HG03354 (cell line): ENCODE measurements at regions not wholly inside any gene's neighbourhood (a gene's known extent, or its start where the extent isn't known, plus 50 kb on each side); places are given as distances from the start of the nearest gene placed in this dataset.
"Not testable (repeated sequence)": the region's sequence is repeated elsewhere in the genome, so short reads cannot be mapped to it uniquely, and the experiment has no call there.

Experiments
- ATAC-seq: cut with Tn5 transposase; IDR thresholded peaks from one replicate; pipeline ENCODE4 v1.9.1; 2021; ENCODE audit warnings: mild to moderate bottlenecking; ENCODE audit not compliant: unreplicated experiment, poor library complexity, severe bottlenecking

DNA sequence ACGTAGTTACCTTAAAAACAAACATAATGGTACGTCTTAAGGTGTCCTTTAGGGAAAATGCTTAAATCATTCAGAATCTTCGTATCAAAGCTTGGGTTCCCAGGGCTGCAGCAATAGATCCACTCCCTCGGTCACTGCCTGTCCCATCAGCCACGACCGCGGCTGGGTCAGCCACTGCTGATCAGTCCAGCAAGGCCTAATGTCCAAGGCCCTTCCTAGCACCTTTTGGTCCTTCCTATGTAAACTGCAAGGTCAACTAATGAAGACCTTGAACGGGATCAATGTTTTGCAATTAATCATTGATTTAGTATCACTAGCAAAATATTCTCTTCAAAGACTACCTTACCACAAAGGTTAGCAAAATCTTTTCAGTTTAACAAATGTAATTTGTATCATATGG is 122.2 kb upstream of the IGF1R start:
- ATAC-seq: no peak

DNA sequence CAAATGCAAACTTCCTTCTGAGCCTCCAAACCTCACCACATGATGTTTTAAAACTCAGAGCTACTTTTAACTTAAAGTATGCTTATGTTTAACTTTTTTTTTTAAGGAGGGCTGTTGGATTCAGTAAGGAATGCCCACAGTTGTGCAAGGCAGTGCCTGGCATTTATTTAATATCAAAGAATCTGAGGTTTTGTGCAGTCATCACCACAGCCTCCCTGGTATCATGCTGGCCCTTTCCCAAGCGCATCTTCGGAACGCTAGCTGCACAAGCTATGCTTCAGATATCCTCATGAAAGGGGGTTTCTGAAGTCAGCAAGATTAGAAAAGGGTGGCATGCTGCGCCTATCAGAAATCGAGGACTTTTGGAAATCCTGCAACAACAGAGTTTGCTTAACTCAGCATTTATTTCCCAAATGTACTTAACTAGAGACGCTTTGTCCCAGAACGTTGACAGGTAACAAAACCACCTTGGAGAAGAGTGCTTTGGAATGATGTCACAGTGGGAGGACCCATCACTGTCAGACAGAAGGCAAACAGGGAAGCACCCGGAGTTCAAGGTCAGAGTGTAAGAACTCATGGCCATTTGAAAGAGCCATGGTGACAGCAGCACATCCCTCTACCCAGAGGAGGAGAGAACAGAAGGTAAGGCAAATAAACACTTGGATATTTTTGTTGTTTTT is 120.2 kb upstream of the IGF1R start:
- no peak for ATAC-seq

GRCh38 chr15:98529205-98530145 is 118.9 kb upstream of the IGF1R start:
- no peak for ATAC-seq

GRCh38 chr15:98530570-98530969 is 117.8 kb upstream of the IGF1R start:
- ATAC-seq: no peak

- no peak for ATAC-seq
Observed at GRCh38 chr15:98532063-98532462, 116.3 kb upstream of the IGF1R start.

DNA sequence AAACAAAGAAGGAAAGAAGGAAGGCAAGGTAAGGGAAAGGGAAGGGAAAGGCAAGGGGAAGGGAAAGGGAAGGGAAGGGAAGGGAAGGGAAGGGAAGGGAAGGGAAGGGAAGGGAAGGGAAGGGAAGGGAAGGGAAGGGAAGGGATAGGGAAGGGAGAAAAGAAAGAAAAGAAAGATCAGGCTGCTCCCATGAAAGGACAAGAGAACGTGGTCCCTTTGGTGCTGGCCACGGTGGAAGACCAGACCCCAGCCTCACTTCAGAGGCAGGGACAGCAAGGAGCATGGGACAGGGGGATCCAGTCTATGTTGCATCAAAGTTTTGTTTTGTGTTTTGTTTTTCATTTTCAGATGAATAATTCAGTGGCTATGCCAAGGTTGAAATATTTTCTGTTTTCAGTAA is 111.4 kb upstream of the IGF1R start:
- ATAC-seq: no peak

- ATAC-seq: no peak
Observed at GRCh38 chr15:98537516-98538060, 110.8 kb upstream of the IGF1R start.

GRCh38 chr15:98541519-98541918 is 106.8 kb upstream of the IGF1R start:
- ATAC-seq: no peak

DNA sequence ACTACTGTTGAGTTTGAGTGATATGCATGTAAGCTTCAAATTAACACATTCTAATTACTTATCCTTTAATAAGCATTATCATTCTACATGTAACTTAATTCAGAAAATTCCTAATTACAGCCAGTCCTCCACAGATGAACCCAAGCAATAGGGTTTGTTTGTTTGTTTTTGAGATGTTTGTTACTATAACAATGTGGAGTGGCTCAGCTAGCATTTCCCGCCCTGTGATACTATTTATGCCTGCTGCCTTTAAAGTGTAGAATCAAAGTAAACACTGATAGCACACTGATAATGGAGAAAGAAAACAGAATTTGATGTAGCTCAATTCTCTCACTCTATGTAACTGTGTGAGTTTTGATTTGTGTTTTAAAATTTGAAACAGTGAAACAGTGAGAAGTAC is 105.1 kb upstream of the IGF1R start:
- ATAC-seq: no peak

- ATAC-seq: no peak
Observed at GRCh38 chr15:98546329-98546728, 102.0 kb upstream of the IGF1R start.

- no peak for ATAC-seq
Observed at GRCh38 chr15:98547275-98547674, 101.1 kb upstream of the IGF1R start.

DNA sequence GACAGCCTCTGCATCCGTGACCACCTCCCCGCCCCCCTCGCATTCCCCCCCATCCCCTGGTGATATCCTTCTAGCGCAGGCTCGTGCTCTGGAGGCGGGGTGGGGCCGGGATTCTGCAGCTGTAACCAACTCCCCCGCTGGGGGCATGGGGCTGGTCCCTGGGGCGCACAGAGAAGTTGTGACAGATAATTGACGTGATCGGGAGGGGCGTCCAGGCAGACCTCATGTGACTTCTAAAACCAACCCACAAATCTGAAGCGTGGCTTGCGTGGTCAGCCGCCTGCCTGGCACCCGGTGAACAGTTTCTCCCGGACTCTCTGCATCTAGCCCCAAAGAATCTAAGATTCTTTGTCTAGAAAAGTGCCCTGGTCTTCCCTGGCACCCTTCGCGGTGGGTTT is 100.6 kb upstream of the IGF1R start:
- ATAC-seq: no peak

DNA sequence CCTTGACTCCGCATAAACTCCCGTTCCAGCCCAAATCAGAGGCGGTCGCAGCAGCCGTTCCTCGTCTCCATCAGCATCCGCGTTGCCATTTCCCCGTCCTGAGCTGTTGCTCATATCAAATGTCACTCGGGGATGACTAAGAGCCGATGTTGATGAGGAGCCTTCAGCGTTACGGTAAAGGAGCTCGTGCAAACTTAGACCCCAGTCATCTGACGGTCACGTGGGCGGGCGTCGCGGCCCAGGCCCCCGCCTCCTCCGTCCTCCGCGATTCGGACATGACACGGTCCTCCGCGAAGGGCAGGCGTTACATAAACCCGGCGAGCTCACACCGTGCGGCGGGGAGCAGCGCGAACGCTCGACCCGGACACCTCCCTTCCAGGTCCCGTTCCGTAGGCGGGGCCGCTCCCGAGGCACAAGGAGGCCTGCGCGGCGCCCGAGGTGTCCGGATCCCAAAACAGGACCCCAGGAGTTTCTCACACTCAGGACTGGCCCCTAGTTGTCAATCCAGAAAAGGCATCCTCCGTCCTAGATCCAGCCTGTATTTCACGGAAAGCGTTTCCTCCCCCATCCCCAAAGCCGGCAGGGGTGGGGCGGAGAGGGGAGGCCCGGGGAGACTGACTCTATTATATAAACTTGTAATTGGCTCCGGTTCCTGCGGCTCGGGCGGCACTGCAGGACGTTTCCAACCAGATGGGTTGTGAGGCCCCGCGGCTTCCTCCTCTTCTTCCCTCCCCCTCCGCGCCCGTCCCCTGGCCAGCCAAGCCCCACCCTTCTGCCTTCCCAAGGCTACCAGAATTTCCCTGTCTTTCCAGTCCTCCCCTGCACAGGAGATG is 100.0 kb upstream of the IGF1R start:
- no peak for ATAC-seq

- ATAC-seq: no peak
Observed at GRCh38 chr15:98549003-98549402, 99.3 kb upstream of the IGF1R start.

GRCh38 chr15:98549741-98550140 is 98.6 kb upstream of the IGF1R start:
- ATAC-seq: no peak

- not testable (repeated sequence) for ATAC-seq
Observed at GRCh38 chr15:98550363-98550762, 98.0 kb upstream of the IGF1R start.

DNA sequence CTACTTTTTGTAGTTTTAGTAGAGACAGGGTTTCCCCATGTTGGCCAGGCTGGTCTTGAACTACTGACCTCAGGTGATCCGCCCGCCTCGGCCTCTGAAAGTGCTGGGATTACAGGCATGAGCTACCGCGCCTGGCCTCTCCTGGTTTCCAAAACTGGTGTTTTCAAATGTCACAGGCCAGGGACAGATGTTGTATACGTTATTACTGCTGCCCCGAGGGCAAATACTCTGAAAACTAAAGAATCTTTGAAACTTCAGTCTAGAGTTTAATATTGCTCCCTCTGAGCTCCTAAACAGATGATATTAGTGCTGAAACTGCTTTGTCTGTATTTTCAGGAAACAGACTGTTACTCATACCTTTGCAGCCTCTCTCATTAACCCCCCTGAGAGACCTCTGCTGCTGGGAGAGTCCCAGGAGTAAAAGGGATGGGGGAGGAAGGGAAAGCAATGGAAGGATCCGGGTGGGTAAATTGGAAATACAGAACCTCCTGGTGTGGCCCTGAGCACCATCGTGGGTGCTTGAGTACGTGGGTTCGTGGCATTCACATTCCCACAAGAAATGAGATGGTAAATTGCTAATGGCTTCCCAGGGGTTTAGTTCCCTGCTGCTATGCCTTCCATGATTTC is 96.3 kb upstream of the IGF1R start:
- ATAC-seq: no peak

DNA sequence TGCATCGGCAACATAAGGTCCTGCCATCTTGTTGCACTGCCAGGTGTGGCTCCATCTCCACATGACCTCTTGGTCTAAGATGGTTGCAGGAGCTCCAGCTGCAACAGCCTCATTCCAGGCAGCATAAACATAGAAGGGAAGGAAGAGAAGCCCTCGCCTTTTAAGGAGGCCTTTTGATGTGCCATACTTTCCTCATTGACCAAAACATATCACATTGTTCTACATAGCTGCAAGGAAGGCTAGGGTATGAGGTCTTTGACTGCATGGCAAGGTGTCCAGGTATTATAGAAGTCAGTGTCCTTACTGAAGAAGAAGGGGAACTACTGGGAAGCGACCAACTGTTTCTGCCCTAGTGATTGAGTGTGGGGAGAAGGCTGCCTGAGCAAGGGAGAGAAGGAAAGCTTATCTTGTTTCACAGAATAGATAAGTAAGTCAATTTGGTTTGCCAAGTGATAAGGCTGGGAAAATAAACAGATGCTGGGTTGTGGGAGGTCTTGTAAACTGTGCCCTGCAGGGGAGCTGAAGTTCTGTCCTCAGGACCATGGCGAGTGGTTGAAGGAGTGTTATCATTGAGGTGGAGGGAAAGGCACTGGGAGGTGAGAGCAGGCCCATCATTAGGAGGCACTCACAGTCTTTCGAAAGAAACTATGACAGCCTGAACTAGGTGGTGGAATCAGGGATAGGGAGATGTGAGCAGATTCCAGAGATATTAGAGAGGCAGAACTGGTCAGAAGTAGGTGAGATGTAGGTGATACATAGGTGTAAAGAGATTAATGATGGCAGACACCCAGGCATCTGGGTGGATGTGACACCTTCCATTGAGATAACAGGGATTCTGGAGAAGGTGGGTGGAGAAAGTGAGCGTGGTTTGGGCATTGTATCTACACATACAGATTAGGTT is 93.8 kb upstream of the IGF1R start:
- ATAC-seq: no peak

- no peak for ATAC-seq
Observed at GRCh38 chr15:98555173-98555515, 93.2 kb upstream of the IGF1R start.
